ENCODE measurements at regions not wholly inside any gene's neighbourhood (a gene's known extent, or its start where the extent isn't known, plus 50 kb on each side); places are given as distances from the start of the nearest gene placed in this dataset.
"Not testable (repeated sequence)": the region's sequence is repeated elsewhere in the genome, so short reads cannot be mapped to it uniquely, and the experiment has no call there.

DNA sequence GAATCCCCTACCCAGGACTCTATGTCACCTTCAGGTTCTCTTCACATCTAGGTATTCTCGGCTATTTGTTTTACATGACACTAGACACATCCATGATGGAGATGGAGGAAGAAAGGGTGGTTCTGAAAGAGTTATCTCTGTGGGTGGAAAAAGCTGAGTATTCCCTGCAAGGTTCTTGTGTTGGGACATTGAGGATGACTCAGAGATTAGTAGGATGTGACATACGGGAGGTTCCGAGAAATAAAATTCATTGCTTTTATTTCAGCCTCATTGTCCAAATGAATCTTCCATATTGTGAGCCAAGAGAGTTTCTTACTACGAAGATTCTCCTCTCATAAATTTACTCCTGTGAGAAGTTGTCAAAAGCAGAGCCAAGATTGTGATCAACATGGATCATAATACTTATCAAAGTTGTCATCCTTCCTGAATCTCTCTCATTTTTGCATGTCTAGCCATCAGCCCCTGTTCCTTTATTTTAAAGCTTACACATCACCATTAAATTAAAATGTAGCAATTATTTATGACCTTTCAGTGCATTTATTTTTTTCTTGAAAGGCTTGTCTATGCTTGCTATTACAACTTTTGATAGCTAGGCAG lies 370.0 kb downstream of the PSAT1 start:
- DNase-seq (ENCODE audit: low read depth in 1 of 2, low spot score in 1 of 2): no peak

DNA sequence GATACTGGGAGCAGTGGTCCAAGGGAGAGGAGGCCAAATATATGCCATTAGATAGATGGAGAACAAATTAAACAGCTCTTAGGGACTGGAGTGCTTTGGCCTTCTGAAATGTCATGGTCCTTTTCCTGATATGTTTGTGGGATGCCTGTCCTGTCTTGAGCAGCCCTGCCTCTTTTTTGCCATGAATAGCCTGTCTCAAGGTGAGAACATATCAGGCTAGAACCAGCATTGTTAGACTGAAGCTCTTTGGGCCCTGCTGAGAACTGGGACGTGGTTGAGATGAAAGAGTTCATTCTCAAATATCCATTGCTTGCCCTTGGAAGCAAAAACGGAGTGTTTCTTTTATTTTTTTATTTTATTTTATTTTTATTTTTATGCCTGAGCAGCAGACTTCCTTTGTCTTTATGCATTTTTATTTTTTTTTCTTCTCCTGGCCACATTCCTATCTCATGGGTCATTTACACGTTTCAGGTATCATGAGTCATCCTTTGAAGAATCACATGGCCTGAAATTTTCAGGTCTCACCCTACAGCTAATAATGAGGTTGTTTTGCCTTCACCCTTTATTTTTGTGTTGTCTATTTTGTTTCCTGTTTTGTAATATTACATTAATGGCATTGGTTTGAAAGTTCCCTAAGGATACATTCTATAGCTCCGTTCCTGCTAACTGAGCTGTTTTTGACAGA lies 371.4 kb downstream of the PSAT1 start:
- no peak for DNase-seq (ENCODE audit: low read depth in 1 of 2, low spot score in 1 of 2)

DNA sequence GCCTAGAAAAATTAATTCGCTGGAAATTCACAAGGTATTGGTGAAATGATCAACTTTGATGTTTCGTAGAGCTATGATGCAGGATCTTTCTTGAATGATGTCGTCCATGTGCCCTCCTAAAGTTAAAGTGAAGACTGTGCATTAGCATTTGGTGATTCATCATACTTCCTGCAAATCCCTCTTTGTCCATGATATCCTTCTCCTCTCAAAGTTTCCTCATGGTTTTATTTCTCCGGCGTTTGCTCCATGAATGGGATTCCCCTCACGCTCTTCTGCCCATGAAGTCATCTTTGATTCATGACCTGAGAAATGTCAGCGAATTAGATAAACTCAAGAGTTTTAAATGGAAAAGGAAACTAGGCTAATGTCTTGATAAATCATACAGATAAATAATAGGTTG lies 372.7 kb downstream of the PSAT1 start:
- no peak for DNase-seq (ENCODE audit: low read depth in 1 of 2, low spot score in 1 of 2)

DNA sequence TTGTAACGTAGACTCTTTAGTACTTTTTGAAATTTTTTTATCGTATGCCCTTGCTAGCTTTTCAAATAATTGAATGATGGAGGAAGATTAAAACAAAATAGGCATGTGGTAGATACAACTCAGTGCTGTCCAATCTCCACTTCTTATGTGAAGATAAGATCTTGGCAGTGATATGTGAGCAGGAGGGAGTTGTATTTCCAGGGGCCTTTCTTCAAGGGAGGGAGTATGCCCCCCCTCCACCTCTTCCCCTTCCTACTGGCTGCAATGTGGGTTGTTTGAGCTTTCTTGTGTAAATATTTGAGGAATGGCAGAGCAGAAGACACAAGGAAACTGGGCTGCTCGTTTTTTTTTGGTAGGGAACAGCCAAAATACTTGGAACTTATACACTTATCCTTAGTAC lies 374.9 kb downstream of the PSAT1 start:
- DNase-seq (ENCODE audit: low read depth in 1 of 2, low spot score in 1 of 2): no peak

DNA sequence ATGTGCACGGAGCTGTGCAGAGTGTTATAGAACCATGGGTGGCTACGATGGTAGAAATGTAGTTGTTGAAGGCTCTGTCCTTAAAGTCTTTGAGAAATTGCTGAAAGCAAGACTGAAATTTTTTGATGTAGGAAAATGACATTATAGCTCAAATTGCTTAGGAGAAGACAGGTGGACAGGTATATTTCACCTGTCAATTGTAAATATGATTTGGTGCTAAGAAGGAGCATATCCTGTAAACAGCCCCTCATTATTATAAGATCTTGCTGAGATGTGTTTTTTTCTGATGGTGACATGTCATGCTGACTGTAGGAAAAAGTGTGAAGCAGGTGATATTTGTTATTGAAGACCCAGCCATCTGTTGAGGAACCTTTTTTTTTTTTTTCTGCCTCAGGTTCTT lies 377.9 kb downstream of the PSAT1 start:
- DNase-seq (ENCODE audit: low read depth in 1 of 2, low spot score in 1 of 2): no peak

DNA sequence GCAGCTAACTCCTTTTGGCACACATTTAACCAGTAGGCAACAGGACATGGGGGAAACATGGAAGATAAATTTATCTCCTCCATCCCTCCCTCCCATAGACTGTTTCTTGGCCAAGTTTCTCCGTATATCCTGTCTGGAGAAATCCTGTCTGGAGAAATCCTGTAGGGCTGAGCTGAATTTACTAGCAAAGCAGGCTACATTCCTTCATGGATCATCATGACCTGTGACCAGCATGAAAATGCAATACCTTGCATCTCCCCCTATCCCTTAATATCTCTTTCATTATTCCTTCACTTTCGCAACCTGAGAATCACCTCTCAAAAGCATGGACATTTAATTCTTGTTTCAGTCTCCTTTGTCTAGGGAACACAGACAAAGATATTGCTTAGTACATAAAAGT lies 379.1 kb downstream of the PSAT1 start:
- DNase-seq (ENCODE audit: low read depth in 1 of 2, low spot score in 1 of 2): no peak

DNA sequence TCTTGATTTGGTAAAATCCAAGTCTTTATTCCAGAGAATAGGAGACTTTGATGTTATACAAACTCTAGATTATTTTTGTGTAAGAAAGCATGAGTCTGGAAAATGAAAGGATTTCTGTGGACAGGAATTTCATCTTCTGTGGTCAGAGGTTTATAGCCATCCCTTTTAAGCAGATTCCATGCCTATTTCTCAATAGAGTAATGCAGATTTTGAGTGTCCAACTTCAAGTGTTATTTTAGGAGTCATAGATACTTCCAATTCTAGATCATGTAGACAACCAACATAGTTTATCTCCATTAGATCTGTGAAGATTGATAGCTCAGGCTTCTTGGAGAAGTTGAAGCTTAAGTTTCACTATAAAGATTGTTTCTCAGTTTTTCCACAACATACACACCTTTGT lies 379.7 kb downstream of the PSAT1 start:
- DNase-seq (ENCODE audit: low read depth in 1 of 2, low spot score in 1 of 2): no peak

DNA sequence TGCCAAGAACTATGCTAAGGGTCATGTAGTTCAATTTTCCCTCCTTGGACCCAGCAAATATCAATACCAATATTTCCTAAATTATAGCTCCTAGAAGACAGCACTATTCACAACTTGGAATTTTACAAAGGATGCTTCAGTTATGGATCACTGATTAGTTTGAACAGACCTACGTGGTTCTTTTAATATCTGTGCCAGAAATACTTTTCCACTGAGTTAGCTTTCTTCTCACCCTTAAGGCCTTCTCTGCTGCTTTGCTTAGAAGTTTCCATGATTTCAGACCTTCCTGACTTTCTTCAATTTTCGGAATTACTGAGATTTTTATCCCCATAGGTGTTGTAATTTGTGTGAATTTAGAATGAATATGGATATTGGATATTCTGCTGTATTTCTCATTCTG lies 380.4 kb downstream of the PSAT1 start:
- no peak for DNase-seq (ENCODE audit: low read depth in 1 of 2, low spot score in 1 of 2)

DNA sequence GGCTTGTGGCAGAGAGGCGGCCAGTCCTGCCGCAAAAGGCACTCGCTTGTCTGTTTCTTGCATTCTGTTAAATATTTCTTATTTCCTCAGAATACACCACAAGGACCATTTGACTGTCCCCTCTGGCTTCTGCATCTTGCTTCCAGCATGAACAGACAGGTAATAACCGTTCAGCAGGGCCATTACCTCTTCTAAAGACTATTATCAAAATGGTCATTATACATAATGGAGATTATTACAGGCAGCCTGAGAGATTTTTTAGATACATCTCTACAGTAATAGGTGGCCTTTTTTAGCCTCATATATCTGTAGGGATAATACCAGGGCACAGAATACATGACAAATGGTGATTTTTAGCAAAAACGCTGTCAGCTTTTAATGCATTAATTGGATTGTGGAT lies 382.0 kb downstream of the PSAT1 start:
- DNase-seq (ENCODE audit: low read depth in 1 of 2, low spot score in 1 of 2): no peak

DNA sequence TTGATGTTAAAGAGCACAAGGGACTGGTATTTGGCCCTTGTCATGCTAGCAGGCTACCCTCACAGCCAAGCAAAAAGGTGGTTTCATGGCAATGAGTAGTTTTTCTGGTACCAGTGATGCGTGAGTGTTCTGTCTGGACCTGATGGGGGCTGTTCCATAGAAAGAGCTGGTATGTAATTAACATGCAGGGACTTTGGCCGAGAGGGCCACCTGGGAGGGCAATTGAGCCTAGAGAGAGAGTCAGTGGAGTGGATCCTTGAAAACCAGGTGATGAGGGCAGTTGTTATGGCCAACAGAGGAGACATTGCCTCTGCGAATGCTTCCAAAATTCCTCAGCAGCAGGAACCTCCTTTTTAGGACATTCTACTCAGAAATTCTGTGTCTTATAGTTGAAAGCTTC lies 383.3 kb downstream of the PSAT1 start:
- DNase-seq (ENCODE audit: low read depth in 1 of 2, low spot score in 1 of 2): no peak

DNA sequence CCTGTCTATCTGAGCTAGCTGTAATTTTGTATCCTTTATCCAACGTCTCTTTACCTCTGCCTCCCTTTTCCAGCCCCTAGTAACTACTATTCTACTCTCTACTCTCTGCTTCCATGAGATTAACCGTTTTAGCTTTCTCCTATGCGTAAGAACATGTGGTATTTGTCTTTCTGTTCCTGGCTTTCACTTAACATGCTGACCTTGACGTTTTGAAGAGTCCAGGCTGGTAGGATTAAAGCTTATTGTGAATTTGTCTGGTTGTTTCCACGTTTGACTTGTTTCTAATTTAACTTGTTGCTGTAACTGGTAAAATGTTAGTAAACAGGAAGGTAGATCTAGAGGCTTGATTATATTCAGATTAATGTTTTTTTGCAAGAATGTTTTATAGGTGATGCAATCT lies 385.3 kb downstream of the PSAT1 start:
- DNase-seq (ENCODE audit: low read depth in 1 of 2, low spot score in 1 of 2): no peak

DNA sequence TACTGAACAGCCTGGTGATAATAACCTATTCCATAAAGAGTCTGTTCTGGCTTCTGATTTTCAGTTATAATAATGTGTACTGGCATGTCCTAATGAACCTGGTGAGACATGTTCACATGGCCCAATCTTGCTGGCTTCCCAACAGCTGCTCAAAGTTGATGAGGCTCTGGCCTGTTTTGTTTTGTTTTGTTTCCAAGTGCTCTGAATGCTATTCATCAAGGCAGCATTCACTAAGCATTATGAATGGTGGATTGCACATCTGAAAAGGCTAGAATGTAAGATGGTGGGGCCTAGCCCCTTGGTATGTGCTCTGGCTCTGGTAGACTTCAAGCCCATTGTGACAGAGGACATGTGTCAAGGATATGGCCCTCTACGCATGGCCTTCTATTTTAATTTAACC lies 388.5 kb downstream of the PSAT1 start:
- no peak for DNase-seq (ENCODE audit: low read depth in 1 of 2, low spot score in 1 of 2)

DNA sequence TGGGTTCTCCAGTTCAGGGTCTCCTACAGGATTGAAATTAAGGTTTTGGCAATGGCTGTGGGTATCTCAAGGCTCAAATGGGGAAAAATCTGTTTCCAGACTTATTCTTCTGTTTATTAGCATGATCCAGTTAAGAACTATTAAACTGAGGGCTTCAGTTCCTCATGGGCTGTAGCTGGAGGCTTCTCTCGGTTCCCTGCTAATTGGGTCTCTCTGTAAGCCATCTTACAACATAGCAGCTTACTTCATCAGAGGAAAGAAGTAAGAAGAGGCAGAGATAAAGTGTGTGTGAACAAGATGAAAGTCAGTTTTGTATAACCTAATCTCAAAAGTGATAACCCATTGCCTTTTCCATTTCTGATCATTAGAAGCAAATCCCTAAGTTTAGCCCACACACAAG lies 391.9 kb downstream of the PSAT1 start:
- no peak for DNase-seq (ENCODE audit: low read depth in 1 of 2, low spot score in 1 of 2)

DNA sequence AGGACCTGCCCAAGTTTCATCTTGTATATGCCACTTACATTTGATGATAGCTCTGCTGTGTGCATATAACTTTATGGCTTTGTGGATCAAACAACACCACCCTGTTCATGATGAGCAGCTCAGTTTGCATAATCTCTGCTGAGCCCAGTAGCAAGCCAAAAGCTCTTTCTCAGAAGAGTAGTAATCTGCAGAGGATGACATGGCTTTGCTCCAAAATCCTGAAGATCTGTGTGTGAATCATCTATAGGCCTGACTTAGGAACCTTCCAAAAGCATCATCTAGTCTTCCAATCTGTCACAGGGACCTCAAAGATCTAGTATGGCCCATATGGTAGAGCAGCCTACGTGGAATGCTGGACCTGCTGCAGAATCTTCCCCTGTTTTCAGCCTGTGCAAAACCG lies 394.6 kb downstream of the PSAT1 start:
- no peak for DNase-seq (ENCODE audit: low read depth in 1 of 2, low spot score in 1 of 2)

DNA sequence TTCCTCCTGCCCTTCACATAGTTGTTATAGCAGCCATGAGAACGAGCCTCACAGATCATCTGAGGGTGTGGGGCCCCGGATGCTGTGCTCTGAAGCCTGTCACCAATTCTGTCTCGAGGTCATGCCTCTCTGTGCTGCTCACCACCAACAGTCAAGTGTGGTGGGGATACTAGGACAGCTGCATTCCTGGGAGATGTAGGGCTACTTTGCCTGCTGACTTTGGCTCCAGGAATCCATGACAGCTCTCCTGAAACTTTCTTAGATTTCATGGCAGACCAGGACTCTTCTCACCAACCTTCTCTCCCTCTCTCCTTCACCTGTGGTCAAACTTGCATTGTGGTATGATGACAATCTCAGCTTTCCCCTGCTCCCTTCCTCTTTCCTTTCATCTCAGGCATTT lies 395.9 kb downstream of the PSAT1 start:
- no peak for DNase-seq (ENCODE audit: low read depth in 1 of 2, low spot score in 1 of 2)

DNA sequence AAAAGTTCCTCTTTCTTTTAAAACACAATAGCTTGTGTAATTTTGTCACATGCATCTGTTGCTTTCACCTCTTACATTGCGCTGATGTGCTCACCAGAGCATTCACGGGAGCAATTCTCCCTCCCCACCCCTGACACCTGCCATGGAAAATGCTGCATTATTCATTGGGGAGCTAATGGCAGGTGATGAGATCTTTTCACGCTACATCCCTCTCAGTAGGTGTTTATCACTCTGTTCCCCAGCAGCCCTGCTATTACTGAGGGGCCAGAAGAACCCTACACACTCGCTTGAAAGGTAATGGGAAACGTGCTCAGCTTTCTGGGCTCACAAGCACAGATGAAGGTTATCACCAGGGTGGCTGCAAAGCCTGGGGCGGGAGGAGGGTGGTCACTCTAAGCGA lies 398.0 kb downstream of the PSAT1 start:
- no peak for DNase-seq (ENCODE audit: low read depth in 1 of 2, low spot score in 1 of 2)

DNA sequence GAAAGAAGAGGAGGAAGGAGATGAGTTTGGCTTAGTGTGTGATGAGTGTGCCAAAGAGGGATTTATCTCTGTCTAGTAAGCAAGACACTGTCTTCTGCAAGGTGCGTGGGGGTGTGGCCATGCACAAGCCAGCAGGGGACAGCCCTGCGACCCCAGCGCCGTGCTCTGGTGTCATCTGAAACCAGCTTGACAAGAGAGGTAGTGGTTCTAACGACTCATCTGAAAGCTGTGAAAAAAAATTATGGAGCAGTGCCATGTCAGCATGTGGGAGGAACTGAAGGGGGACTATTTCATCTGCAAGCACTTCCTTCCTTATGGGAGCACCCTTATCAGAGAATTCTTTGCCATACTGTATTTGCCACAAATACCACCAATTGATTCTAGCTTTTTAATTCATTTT lies 398.6 kb downstream of the PSAT1 start:
- DNase-seq (ENCODE audit: low read depth in 1 of 2, low spot score in 1 of 2): no peak

DNA sequence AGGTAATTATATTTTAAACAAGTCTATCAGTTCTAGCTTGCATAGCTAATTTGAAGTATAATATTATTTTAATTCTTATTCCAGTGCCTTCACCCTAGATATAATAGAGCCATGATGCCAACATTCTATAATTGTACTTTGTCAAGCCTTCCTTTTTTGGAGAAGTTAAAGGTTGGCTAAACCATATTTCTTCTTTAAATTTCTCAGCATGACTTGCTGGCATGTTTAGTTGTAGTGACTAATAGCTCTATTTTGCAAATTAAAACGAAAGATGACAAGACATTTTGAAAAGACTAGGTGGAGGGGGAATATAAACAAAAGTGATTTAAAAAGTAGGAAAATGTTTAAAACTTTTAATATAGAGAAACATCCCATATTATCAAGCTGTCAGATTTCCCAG lies 400.7 kb downstream of the PSAT1 start:
- no peak for DNase-seq (ENCODE audit: low read depth in 1 of 2, low spot score in 1 of 2)

DNA sequence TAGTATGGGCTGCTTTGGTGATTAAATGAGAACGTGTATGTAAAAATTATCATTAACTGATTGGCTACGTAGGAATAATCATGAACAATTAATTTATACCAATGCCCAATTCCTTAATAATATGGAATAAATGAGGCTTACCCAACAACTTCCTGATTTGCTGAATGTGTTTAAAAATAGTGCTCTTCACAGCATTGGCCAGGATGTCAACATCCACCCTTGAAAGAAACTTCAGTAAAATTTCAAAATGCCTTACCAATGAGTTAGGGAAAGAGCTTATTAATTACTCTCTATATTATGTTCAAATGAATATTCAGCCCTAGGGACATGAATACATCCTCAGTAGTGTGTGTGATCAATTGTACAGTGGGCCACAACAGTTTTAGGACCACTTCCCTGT lies 401.4 kb downstream of the PSAT1 start:
- DNase-seq (ENCODE audit: low read depth in 1 of 2, low spot score in 1 of 2): no peak

DNA sequence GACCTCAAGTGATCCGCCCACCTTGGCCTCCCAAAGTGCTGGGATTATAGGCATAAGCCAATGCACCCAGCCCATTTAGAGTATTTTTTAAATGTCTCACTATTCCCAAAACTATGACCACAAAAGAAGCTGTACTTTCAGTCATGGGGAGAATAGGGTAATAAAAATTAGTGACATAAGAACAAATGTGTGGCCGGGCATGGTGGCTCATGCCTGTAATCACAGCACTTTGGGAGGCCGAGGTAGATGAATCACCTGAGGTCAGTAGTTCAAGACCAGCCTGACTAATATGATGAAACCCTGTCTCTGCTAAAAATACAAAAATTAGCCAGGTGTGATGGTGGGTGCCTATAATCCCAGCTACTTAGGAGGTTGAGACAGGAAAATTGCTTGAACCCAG lies 402.3 kb downstream of the PSAT1 start:
- DNase-seq (ENCODE audit: low read depth in 1 of 2, low spot score in 1 of 2): not testable (repeated sequence)

DNA sequence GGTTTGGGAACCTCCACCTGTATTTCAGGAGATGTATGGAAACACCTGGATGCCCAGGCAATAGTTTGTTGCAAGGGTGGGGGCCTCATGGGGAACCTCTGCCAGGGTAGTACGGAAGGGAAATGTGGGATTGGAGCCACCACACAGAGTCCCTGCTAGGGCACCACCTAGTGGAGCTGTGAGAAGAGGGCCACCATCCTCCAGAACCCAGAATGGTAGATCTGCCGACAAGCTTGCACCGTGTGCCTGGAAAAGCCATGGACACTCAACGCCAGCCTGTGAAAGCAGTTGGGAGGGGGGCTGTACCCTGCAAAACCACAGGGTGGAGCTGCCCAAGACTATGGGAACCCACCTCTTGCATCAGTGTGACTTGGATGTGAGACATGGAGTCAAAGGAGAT lies 407.2 kb downstream of the PSAT1 start:
- not testable (repeated sequence) for DNase-seq (ENCODE audit: low read depth in 1 of 2, low spot score in 1 of 2)

DNA sequence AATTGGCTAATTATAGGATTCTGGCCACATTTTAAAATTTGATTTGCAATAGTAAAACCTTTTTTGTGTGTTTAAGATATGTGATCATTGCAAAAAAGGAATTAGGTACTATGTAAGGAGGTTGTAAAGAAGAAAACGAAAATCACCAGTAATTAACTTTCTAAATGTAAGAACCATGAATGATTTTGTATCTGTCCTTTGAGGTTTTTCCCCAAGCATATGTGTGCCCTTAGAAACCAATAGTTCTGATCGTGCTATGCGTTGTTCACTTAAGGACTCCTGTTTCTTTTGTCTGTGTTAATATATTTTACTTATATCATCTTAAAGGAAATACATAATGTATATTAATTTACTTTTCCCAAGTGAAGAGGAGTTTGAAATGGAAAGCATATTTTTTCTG lies 410.2 kb downstream of the PSAT1 start:
- DNase-seq (ENCODE audit: low read depth in 1 of 2, low spot score in 1 of 2): no peak

DNA sequence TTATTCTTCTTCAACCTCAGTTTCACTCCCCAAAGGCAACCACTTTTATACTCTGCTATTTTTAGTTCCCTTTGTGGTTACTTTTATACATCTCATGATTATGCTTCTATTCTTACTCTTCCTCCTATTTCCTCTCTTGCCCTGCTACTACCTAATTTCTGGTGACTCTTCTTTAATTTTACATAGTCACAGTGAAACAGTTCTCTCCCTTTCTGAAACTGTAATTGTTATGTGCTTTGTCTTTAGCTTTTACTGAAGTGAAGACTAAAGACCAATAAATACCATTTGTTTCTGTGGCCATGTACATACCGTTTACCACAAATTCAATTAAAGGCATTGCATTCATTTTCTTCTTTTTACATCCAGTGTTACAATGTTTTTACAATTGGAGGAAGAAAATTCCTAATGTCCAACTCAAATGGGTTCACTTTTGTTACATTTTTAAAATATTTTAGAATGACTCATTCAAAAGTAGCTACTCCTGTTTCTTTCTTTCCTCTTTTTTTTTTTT lies 410.6 kb downstream of the PSAT1 start:
- no peak for DNase-seq (ENCODE audit: low read depth in 1 of 2, low spot score in 1 of 2)

Measured in activated CD4-positive, alpha-beta T cell treated with anti-CD3 and anti-CD28 coated beads, Interleukin-2, amount 50 U/mL, for 24 hours (primary cell).